SK-N-SH (cell line): ENCODE measurements at regions not wholly inside any gene's neighbourhood (a gene's known extent, or its start where the extent isn't known, plus 50 kb on each side); places are given as distances from the start of the nearest gene placed in this dataset.

Experiments
- ELF1 ChIP-seq: IDR thresholded peaks from 2 replicates; pipeline ENCODE4 v1.4.0; 2012
- FOXM1 ChIP-seq: IDR thresholded peaks from 2 replicates; pipeline ENCODE4 v1.4.0; 2012; ENCODE audit warnings: low read depth, mild to moderate bottlenecking
- GATA2 ChIP-seq: sonication (generic); formaldehyde crosslinking; IDR thresholded peaks from 2 replicates; pipeline ENCODE4 v1.5.0; 2020; ENCODE audit warnings: mild to moderate bottlenecking, missing genetic modification reagents
- POLR2AphosphoS5 ChIP-seq: IDR thresholded peaks from 2 replicates; pipeline ENCODE4 v1.6.1; 2012; ENCODE audit warnings: low read depth, low read length
- RAD21 ChIP-seq: IDR thresholded peaks from 2 replicates; pipeline ENCODE4 v1.6.1; 2012; ENCODE audit warnings: mild to moderate bottlenecking, low read length
- SMC3 ChIP-seq: IDR thresholded peaks from 2 replicates; pipeline ENCODE4 v1.6.1; 2012; ENCODE audit warnings: low read depth, low read length, improper control_type of control experiment
- TF ChIP-seq, protein P1 (sequence below): fragments of 200-600 bp; sonication (generic); IDR thresholded peaks from 2 replicates; pipeline ENCODE4 v1.6.1; 2017; ENCODE audit warnings: antibody characterized with exemption, mild to moderate bottlenecking, moderate library complexity
- TF ChIP-seq, protein P2 (sequence below): fragments of 150-350 bp; IDR thresholded peaks from 2 replicates; pipeline ENCODE4 v1.6.1; 2017; ENCODE audit warnings: antibody characterized with exemption, low read length, low read depth, borderline replicate concordance
- TF ChIP-seq, protein P3 (sequence below): IDR thresholded peaks from 2 replicates; pipeline ENCODE4 v1.6.1; 2012; ENCODE audit warnings: mild to moderate bottlenecking, low read depth, low read length, moderate library complexity
- TF ChIP-seq, protein P4 (sequence below): IDR thresholded peaks from 2 replicates; pipeline ENCODE4 v1.4.0; 2012; ENCODE audit warnings: low read depth

DNA sequence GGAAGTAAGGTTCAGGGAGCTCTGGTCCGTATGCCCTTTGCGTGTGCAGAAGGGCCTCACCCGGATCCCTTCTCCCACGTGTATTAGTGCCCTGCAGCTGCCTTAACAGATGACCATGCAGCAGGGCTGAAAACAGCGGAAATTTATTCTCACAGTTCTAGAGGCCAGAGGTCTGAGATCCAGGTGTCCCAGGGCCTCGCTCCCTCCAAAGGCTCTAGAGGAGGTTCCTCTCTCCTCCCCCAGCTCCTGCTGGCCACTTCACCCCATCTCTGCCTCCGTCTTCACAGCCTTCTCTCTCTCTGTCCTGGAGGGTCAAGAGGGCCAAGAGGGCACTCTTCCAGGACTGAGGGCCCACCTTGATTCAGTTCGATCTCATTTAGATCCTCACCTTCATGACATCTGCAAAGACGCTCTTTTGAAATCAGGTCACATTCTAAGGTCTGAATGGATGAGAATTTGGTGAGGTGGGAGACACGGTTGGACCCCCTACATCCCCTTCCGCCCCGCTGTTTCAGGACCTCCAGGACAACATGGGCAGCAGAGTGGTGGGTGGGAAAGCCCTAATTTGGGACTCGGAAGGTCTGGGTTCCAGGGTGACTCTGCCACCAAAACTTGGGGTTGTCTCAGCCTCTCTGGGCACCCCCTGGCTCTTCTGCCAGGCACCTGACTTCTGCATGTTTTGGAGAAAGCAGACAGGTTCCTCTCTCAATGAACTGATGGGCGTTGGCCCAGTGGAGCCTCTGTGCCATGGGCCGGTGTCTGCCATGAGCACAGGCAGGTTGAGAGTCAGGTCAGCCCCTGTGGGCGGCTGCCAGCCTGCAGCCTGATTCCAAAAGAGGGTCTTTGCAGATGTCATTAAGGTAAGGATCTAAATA is 361.2 kb downstream of the SEC14L1 start:
- TF ChIP-seq SMC3 (no peak), GATA2 (CRISPR knock-in tag) (no peak), POLR2AphosphoS5 (no peak; the same call in 1 of the 2 replicates), RAD21 (no peak), FOXM1 (no peak), ELF1 (no peak)
- TF ChIP-seq, protein P1, sequence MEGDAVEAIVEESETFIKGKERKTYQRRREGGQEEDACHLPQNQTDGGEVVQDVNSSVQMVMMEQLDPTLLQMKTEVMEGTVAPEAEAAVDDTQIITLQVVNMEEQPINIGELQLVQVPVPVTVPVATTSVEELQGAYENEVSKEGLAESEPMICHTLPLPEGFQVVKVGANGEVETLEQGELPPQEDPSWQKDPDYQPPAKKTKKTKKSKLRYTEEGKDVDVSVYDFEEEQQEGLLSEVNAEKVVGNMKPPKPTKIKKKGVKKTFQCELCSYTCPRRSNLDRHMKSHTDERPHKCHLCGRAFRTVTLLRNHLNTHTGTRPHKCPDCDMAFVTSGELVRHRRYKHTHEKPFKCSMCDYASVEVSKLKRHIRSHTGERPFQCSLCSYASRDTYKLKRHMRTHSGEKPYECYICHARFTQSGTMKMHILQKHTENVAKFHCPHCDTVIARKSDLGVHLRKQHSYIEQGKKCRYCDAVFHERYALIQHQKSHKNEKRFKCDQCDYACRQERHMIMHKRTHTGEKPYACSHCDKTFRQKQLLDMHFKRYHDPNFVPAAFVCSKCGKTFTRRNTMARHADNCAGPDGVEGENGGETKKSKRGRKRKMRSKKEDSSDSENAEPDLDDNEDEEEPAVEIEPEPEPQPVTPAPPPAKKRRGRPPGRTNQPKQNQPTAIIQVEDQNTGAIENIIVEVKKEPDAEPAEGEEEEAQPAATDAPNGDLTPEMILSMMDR, result no peak
- TF ChIP-seq, protein P2, sequence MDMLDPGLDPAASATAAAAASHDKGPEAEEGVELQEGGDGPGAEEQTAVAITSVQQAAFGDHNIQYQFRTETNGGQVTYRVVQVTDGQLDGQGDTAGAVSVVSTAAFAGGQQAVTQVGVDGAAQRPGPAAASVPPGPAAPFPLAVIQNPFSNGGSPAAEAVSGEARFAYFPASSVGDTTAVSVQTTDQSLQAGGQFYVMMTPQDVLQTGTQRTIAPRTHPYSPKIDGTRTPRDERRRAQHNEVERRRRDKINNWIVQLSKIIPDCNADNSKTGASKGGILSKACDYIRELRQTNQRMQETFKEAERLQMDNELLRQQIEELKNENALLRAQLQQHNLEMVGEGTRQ, result no peak
- TF ChIP-seq, protein P3, sequence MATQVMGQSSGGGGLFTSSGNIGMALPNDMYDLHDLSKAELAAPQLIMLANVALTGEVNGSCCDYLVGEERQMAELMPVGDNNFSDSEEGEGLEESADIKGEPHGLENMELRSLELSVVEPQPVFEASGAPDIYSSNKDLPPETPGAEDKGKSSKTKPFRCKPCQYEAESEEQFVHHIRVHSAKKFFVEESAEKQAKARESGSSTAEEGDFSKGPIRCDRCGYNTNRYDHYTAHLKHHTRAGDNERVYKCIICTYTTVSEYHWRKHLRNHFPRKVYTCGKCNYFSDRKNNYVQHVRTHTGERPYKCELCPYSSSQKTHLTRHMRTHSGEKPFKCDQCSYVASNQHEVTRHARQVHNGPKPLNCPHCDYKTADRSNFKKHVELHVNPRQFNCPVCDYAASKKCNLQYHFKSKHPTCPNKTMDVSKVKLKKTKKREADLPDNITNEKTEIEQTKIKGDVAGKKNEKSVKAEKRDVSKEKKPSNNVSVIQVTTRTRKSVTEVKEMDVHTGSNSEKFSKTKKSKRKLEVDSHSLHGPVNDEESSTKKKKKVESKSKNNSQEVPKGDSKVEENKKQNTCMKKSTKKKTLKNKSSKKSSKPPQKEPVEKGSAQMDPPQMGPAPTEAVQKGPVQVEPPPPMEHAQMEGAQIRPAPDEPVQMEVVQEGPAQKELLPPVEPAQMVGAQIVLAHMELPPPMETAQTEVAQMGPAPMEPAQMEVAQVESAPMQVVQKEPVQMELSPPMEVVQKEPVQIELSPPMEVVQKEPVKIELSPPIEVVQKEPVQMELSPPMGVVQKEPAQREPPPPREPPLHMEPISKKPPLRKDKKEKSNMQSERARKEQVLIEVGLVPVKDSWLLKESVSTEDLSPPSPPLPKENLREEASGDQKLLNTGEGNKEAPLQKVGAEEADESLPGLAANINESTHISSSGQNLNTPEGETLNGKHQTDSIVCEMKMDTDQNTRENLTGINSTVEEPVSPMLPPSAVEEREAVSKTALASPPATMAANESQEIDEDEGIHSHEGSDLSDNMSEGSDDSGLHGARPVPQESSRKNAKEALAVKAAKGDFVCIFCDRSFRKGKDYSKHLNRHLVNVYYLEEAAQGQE, result no peak
- TF ChIP-seq, protein P4, sequence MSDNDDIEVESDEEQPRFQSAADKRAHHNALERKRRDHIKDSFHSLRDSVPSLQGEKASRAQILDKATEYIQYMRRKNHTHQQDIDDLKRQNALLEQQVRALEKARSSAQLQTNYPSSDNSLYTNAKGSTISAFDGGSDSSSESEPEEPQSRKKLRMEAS, result no peak
